ENCODE measurements at regions not wholly inside any gene's neighbourhood (a gene's known extent, or its start where the extent isn't known, plus 50 kb on each side); places are given as distances from the start of the nearest gene placed in this dataset.

DNA sequence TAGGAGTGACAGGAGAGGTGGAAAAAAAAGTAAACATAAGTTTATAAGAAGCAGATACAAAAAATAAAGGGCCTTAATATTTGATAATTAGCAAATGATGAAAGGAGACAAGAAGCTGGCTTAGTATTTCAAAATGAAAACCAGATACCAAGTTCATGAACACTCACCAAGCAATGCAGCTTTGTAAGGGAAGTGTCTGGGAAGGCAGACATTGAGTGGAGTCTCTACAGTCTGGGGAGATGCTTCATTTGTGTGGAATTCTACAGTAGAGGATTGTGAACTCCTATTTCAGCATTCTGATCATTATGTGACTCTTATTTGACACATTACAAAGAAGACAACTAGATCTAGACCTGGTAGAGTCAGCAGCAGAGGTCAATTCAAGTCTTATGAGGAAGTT lies 1072.7 kb downstream of the DSC3 start:
- Mint-ChIP-seq H3K4me3 (no peak overlapping the region), H3K9me3 (no peaks in the 10 kb centered on the region), H3K27me3 (ENCODE audit: low read depth) (no peaks in the 10 kb centered on the region), H3K4me1 (peaks cover 0 to 7% of the 10 kb centered on the region in 2 experiments; a peak in 1 of 4 replicates), H3K36me3 (ENCODE audit: insufficient read depth in 1 of 3, low read depth in 3 of 3) (no peaks in the 10 kb centered on the region), H3K27ac (no peak overlapping the region)
- Histone ChIP-seq H3K23ac (ENCODE audit: insufficient read length, low read depth, low read length) (no peak overlapping the region), H2BK15ac (ENCODE audit: low read depth, low read length) (no peak overlapping the region), H3K79me2 (ENCODE audit: insufficient read depth, low read length) (no peaks in the 10 kb centered on the region), H3K56ac (ENCODE audit: insufficient read length, low read depth, low read length) (no peak overlapping the region), H2AK5ac (ENCODE audit: insufficient read length, low read length) (no peak overlapping the region), H2BK120ac (ENCODE audit: low read depth, low read length, poor library complexity, severe bottlenecking) (no peak overlapping the region), H2BK20ac (ENCODE audit: low read depth, low read length, poor library complexity, severe bottlenecking) (no peak overlapping the region), H3K23me2 (ENCODE audit: insufficient read length, low read depth, low read length, poor library complexity, severe bottlenecking) (no peaks in the 10 kb centered on the region), H3T11ph (ENCODE audit: low read length) (no peak overlapping the region), H4K91ac (ENCODE audit: insufficient read length, low read depth, low read length) (no peak overlapping the region), H3K79me1 (ENCODE audit: insufficient read depth, low read depth, low read length, poor library complexity, severe bottlenecking) (no peaks in the 10 kb centered on the region), H3K14ac (ENCODE audit: insufficient read depth, low read length) (no peak overlapping the region), H3K4me2 (ENCODE audit: insufficient read depth, insufficient read length, low read length) (no peak overlapping the region), H3K27me3 (ENCODE audit: insufficient read depth, low read length) (no peaks in the 10 kb centered on the region), H4K8ac (replicated peaks; ENCODE audit: insufficient read length, low read depth, low read length) (no peak overlapping the region), H3K18ac (ENCODE audit: insufficient read length, low read depth, low read length) (no peak overlapping the region), H3K9ac (ENCODE audit: extremely low read depth, insufficient read length, low read length) (no peak overlapping the region), H3K9me3 (ENCODE audit: control insufficient read depth, low read depth, low read length) (no peaks in the 10 kb centered on the region), H3K4ac (ENCODE audit: low read depth, low read length) (no peak overlapping the region), H3K4me1 (ENCODE audit: insufficient read depth, low read length) (no peaks in the 10 kb centered on the region), H2BK12ac (ENCODE audit: insufficient read length, low read depth, low read length) (no peak overlapping the region), H2AFZ (ENCODE audit: low read length) (no peak overlapping the region), H3K27ac (ENCODE audit: insufficient read length, low read depth, low read length) (no peak overlapping the region), H2BK5ac (ENCODE audit: insufficient read length, low read length) (no peak overlapping the region), H4K5ac (ENCODE audit: insufficient read length, low read depth, low read length) (no peak overlapping the region), H4K20me1 (ENCODE audit: control insufficient read depth, insufficient read depth, insufficient read length) (no peaks in the 10 kb centered on the region)
- TF ChIP-seq CTCF (conservative IDR thresholded peaks at IDR 0.05): no peak
- no peak for DNase-seq
